GM21367 (cell line): ENCODE measurements at regions not wholly inside any gene's neighbourhood (a gene's known extent, or its start where the extent isn't known, plus 50 kb on each side); places are given as distances from the start of the nearest gene placed in this dataset.
"Not testable (repeated sequence)": the region's sequence is repeated elsewhere in the genome, so short reads cannot be mapped to it uniquely, and the experiment has no call there.

Experiments used
- ATAC-seq: cut with Tn5 transposase; IDR thresholded peaks from one replicate; pipeline ENCODE4 v1.9.1; 2021; ENCODE audit not compliant: unreplicated experiment

GRCh38 chr13:61215601-61216000, 200.0 kb downstream of the PCDH20 start:
- ATAC-seq: no peak

GRCh38 chr13:61215116-61215515, 200.5 kb downstream of the PCDH20 start:
- ATAC-seq: no peak

DNA sequence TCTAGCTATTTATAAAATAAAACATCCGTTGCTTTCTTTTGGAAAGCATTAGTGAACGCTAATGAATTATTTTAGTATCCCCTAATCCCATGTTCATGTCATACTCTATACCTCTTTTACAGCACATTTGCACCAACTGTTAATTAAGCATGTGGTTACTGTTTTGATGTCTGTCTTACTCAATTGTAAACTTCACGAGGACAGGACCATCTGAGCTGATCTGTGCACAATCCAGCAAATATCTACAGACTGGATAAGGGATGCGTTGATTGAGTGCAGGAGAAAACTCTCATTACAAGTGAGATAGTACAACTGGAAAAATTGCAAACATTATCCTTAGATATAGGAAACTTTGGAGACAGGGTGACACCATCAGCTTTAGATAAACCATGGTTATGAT, 201.1 kb downstream of the PCDH20 start:
- ATAC-seq: no peak

DNA sequence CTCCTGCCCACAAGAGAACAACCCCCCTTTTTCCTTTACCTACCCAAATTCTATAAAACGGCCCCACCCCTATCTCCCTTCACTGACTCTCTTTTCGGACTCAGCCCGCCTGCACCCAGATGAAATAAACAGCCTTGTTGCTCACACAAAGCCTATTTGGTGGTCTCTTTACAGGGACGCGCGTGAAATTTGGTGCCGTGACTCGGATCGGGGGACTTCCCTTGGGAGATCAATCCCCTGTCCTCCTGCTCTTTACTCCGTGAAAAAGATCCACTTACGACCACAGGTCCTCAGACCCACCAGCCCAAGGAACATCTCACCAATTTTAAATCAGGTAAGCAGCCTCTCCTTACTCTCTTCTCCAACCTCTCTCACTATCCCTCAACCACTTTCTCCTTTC, 209.8 kb downstream of the PCDH20 start:
- not testable (repeated sequence) for ATAC-seq

DNA sequence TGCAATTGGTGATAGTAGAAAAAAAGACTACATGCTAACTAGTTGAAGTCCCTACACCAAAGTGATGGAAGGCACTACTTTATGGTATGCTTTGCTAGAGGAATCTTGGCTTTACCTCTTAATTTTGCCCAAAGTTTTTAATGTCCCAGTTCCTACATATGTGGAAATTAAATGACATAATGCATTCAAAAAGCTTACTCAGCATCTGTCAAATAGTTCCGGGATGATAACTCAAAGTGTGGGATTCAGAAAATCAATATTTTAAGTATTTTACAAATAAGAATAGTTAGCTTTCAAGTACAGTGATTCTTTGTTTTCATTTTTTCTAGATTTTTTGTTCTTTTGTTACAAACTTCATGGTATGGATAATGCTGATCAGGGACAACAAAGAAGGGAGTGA, 211.6 kb downstream of the PCDH20 start:
- ATAC-seq: no peak

- ATAC-seq: no peak
Observed at GRCh38 chr13:61202042-61202441, 213.6 kb downstream of the PCDH20 start.

DNA sequence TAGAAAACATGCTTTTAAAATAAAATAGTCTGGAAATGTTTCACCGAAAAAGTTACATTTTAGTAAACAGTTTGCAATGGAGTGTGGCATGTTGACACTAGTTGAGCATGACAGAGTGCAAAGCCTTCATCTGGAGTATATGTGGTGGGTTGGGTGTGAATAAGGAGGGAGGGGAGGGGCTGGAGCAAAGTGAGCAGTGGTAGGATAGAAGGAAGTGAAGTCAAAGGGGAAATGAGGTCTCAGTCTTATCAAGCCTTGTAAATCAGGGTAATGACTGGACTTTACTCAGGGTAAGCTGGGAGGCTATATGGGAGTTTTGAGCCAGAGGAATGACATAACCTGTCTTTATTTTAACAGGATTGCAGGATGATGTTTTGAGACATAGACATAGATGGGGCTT, 222.8 kb downstream of the PCDH20 start:
- ATAC-seq: no peak

GRCh38 chr13:61188057-61188456, 227.6 kb downstream of the PCDH20 start:
- no peak for ATAC-seq

DNA sequence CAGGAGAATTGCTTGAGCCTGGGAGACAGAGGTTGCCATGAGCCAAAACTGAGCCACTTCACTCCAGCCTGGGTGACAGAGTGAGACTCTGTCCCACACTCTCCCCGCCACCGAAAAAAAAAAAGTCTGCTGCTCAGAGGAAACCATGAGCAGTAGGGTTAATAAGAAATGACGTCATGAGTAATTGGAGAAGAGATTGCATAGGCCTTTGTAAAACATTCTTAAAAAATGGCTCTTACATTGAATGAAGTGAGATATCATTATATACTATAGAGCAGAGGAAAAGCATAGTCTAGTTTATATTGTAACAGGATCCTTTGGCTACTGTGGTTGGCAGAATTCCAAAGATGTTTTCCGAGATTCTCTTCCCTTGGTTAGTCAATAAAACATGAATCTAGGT, 228.2 kb downstream of the PCDH20 start:
- no peak for ATAC-seq

- ATAC-seq: no peak
Observed at GRCh38 chr13:61183670-61184069, 232.0 kb downstream of the PCDH20 start.

DNA sequence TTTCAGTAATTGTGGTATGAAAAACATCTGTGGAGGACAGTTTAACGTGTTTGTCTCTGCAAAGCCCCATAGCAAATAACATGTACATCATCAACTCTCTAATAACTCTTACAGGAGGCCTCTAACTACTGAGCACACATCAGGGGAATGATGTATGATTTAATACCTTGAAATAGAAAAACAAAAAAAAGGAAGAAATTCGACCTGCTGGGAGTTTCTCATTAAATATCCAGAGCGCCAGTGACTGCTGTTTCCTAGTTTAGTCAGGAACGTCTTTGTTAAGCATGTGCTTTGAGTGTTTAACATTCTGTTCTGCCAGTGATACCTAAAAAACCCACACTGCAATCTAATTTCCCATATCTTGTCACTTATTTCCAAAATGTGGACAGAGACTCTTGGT, 235.4 kb downstream of the PCDH20 start:
- no peak for ATAC-seq

DNA sequence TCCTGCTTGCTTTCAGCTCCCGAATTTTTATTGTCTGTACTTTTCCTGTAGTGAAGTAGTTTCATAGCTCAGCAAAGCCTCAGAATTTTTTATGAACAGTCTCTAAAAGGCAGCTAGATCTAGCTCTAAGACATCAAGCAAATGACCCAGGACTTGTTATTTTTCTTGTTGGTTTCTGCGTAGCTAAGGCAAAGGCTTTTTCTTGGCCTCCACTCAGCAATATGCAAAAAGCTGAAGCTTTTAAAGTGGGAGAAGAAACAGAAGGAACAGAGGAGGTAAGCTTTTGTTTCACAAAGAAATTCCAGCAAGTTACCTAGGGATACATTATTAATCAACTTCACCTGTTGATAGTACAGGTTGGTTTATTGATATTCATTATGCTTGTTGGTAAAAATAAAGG, 235.9 kb downstream of the PCDH20 start:
- ATAC-seq: no peak

- no peak for ATAC-seq
Observed at GRCh38 chr13:61170856-61171255, 244.8 kb downstream of the PCDH20 start.

DNA sequence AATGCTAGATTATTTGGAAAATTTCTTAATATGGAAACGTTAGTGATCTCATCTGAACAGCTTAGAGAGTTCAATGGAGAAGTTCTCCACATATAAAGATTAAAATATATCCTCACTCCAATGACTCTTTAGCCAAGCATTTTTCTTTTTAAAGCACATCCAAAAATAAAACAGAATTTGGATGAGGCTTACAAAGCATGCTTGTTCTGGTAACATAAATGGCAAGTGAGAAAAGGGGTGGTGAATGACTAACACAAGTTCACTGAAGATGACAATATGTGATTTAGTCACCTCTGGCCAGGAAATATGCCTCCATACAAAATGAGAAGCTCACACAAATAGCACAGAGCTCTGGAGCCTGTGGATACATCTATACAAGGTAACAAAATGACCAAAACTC, 253.0 kb downstream of the PCDH20 start:
- no peak for ATAC-seq

GRCh38 chr13:61162106-61162505, 253.5 kb downstream of the PCDH20 start:
- no peak for ATAC-seq

DNA sequence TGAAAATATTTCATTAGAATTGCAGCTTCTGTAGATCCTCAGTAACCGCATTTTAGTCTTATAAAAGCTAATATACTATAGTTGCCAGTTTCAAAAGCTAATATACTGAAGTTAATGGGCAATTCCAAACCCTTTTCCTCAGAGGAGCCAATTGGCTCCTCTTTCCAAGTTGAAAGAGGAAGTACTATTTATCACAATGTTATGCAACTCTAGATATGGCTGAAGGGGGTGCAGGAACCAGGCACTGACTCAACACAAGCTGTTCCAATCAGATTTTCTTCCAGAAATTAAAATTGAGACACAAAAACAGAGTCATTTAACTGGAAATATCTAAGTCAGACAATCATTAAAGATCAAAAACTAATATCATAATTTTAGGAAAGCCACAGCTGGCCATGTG, 258.9 kb downstream of the PCDH20 start:
- ATAC-seq: no peak

GRCh38 chr13:61151062-61151461, 264.6 kb downstream of the PCDH20 start:
- no peak for ATAC-seq

- no peak for ATAC-seq
Observed at GRCh38 chr13:61149331-61149730, 266.3 kb downstream of the PCDH20 start.

- ATAC-seq: no peak
Observed at GRCh38 chr13:61148691-61149315, 266.8 kb downstream of the PCDH20 start.

- ATAC-seq: no peak
Observed at GRCh38 chr13:61148211-61148610, 267.4 kb downstream of the PCDH20 start.

DNA sequence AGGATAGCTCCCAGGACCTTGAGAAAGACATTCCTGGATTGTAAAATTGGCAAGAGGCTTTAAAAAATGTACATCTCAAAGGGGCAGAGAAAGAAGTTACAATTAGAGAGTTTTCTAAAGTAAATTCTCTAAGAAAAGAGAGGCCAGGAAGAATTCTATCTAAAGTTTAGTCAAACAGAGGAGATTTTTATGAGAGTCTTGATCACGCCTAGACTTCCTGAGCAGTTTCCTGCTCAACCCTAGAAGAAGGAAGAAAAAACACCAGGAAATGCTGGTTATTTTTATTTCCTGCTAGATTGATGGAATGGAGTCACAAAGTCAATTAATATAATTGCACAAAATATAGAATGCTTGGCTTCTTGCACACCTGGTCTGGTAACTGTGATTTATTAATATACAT, 269.1 kb downstream of the PCDH20 start:
- ATAC-seq: no peak

DNA sequence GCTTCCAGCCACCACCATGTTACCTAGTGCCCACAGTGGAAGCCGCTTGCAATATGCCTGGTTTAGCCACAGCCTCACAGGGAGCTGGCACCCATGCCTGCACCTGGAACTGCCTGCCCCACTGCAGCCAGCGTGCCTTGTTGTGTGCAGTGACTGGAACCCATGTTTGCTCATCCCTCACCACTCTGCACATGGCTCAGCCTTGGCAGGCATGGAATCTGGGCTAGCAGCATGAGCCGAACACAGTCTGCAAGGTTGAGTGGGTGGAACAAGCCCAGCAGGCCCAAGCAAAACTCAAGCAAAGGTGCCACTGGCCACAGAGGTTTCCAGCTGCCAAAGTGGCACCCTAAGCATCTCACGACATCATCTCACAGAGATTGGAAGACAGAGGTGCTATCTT, 269.5 kb downstream of the PCDH20 start:
- ATAC-seq: no peak

GRCh38 chr13:61144834-61145593, 270.6 kb downstream of the PCDH20 start:
- no peak for ATAC-seq
